Liver (tissue), 3 donors: ENCODE measurements at regions not wholly inside any gene's neighbourhood (a gene's known extent, or its start where the extent isn't known, plus 50 kb on each side); places are given as distances from the start of the nearest gene placed in this dataset.

Experiments
- ATF3 ChIP-seq: IDR thresholded peaks from 2 replicates; pipeline ENCODE4 v1.6.1; 2016; ENCODE audit warnings: antibody characterized with exemption
- CTCF ChIP-seq: fragments of 150-350 bp; IDR thresholded peaks from 2 replicates; pipeline ENCODE4 v1.5.1; 2017; ENCODE audit warnings: improper control_type of control experiment, low read depth, low read length; ENCODE audit not compliant: missing input control
- EGR1 ChIP-seq, 2 donors: IDR thresholded peaks; 2 replicates each; pipeline ENCODE4 v1.6.1; 2016 to 2018; ENCODE audit warnings: antibody characterized with exemption in 2 of 2, low read depth in 2 of 2
- GABPA ChIP-seq, 2 donors: IDR thresholded peaks in 1 of 2; conservative IDR thresholded peaks in 1 of 2; 2 replicates each; pipeline ENCODE4 v1.6.1; 2016; ENCODE audit warnings: antibody characterized with exemption in 2 of 2, mild to moderate bottlenecking in 1 of 2, moderate library complexity in 1 of 2
- MAX ChIP-seq: IDR thresholded peaks from 2 replicates; pipeline ENCODE4 v1.6.1; 2016; ENCODE audit warnings: antibody characterized with exemption
- NR2F2 ChIP-seq: IDR thresholded peaks from 2 replicates; pipeline ENCODE4 v1.6.1; 2016; ENCODE audit warnings: antibody characterized with exemption
- RAD21 ChIP-seq, 2 donors: IDR thresholded peaks; 2 replicates each; pipeline ENCODE4 v1.6.1; 2016; ENCODE audit warnings: antibody characterized with exemption in 2 of 2, mild to moderate bottlenecking in 2 of 2
- REST ChIP-seq: IDR thresholded peaks from 2 replicates; pipeline ENCODE4 v1.6.1; 2016; ENCODE audit warnings: antibody characterized with exemption, mild to moderate bottlenecking
- SP1 ChIP-seq: IDR thresholded peaks from 2 replicates; pipeline ENCODE4 v1.6.1; 2018; ENCODE audit warnings: antibody characterized with exemption, mild to moderate bottlenecking
- TAF1 ChIP-seq: conservative IDR thresholded peaks from 2 replicates; pipeline ENCODE4 v1.6.1; 2016; ENCODE audit warnings: antibody characterized with exemption, mild to moderate bottlenecking
- YY1 ChIP-seq: IDR thresholded peaks from 2 replicates; pipeline ENCODE4 v1.6.1; 2016; ENCODE audit warnings: antibody characterized with exemption, mild to moderate bottlenecking
- ZBTB33 ChIP-seq: IDR thresholded peaks from 2 replicates; pipeline ENCODE4 v1.6.1; 2016; ENCODE audit warnings: antibody characterized with exemption
- donor health status: healthy.
- donor health status: healthy.

GRCh38 chr7:76129836-76130235 lies 71.9 kb upstream of the SRRM3 start:
- no peak for TF ChIP-seq CTCF
- TF ChIP-seq EGR1 (IDR thresholded peaks at IDR 0.05; ENCODE audit: low read depth in 2 of 2): no peak
- TF ChIP-seq MAX: no peak
- TF ChIP-seq RAD21 (IDR thresholded peaks at IDR 0.05): no peak
- no peak for TF ChIP-seq ZBTB33
- TF ChIP-seq GABPA (IDR thresholded peaks at IDR 0.05 in 1 of 2, conservative IDR thresholded peaks at IDR 0.05 in 1 of 2): no peak
- TF ChIP-seq TAF1: no peak
- no peak for TF ChIP-seq SP1
- no peak for TF ChIP-seq YY1
- no peak for TF ChIP-seq REST
- TF ChIP-seq NR2F2: no peak
- TF ChIP-seq ATF3: no peak
